Panc1 (cell line): ENCODE measurements at regions not wholly inside any gene's neighbourhood (a gene's known extent, or its start where the extent isn't known, plus 50 kb on each side); places are given as distances from the start of the nearest gene placed in this dataset.

Experiments
- ATAC-seq: fragments of 200-7000 bp; cut with Tn5 transposase; 2 replicates; pipeline ENCODE4 v1.9.1; 2020; ENCODE audit warnings: mild to moderate bottlenecking, moderate library complexity
- BruUV-seq: library from RNA; stranded (reverse); fragments of 400-500 nt; replicated peaks from 2 replicates; lab custom pipeline; 2021; lab: Mats Ljungman, UMichigan
- CTCF ChIA-PET: fragments of 300-600 bp; sonication (Branson Sonifier 250); formaldehyde crosslinking; loops from one replicate; lab custom pipeline; 2022; ENCODE audit warnings: antibody characterized with exemption; lab: Charles Lee
- POLR2A ChIA-PET: fragments of 300-600 bp; sonication (Branson Sonifier 250); formaldehyde crosslinking; loops from one replicate; lab custom pipeline; 2022; ENCODE audit warnings: antibody characterized with exemption; lab: Charles Lee
- DNase-seq: peaks from one replicate; pipeline ENCODE4 v3.0.0-alpha.2; 2010; ENCODE audit warnings: low read depth, low spot score
- H3K27ac ChIP-seq: 2 replicates; pipeline ENCODE4 v1.5.1; 2011; ENCODE audit warnings: mild to moderate bottlenecking, low read length, inconsistent platforms
- H3K27me3 ChIP-seq: fragments of 200-500 bp; sonication (Bioruptor generic); 2 replicates; pipeline ENCODE4 v1.6.0; 2014; ENCODE audit warnings: low read length, inconsistent platforms; ENCODE audit not compliant: control insufficient read depth, insufficient read depth
- H3K36me3 ChIP-seq: fragments of 200-500 bp; sonication (Bioruptor generic); 2 replicates; pipeline ENCODE4 v1.5.1; 2014; ENCODE audit warnings: inconsistent platforms, mild to moderate bottlenecking, low read length, moderate library complexity; ENCODE audit not compliant: control insufficient read depth, insufficient read depth
- H3K4me1 ChIP-seq: 2 replicates; pipeline ENCODE4 v1.5.1; 2011; ENCODE audit warnings: inconsistent platforms, mild to moderate bottlenecking, low read length, moderate library complexity; ENCODE audit not compliant: control insufficient read depth, insufficient read depth
- H3K4me3 ChIP-seq, 2 experiments: 2 replicates each; pipeline ENCODE4 v1.5.1; 2011 to 2012; ENCODE audit warnings: low read depth in 2 of 2, low read length in 2 of 2, mild to moderate bottlenecking in 2 of 2, inconsistent platforms in 1 of 2, moderate library complexity in 1 of 2
- H3K9me3 ChIP-seq: fragments of 200-500 bp; sonication (Bioruptor generic); 2 replicates; pipeline ENCODE4 v1.5.1; 2014; ENCODE audit warnings: low read depth, mild to moderate bottlenecking, inconsistent platforms, low read length, moderate library complexity; ENCODE audit not compliant: control insufficient read depth, insufficient read depth
- POLR2AphosphoS5 ChIP-seq: IDR thresholded peaks from 2 replicates; pipeline ENCODE4 v1.6.1; 2012; ENCODE audit warnings: mild to moderate bottlenecking, low read depth, low read length, moderate library complexity
- SIN3A ChIP-seq: IDR thresholded peaks from 2 replicates; pipeline ENCODE4 v1.6.1; 2012; ENCODE audit warnings: low read depth, mild to moderate bottlenecking, low read length, moderate library complexity, borderline replicate concordance; ENCODE audit not compliant: insufficient read depth
- TCF7L2 ChIP-seq: IDR thresholded peaks from 2 replicates; pipeline ENCODE4 v1.6.1; 2011; ENCODE audit warnings: mild to moderate bottlenecking, low read depth, low read length, inconsistent platforms
- in situ Hi-C: cut with HindIII; loops from 2 replicates; pipeline ENCODE4 v1.10.0; 2016; ENCODE audit warnings: low sequenced_read_pairs, low pct_unique_long_range_greater_than_20kb
- intact Hi-C: fragments of 100-400 bp; cut with micrococcal nuclease; formaldehyde crosslinking; loops from one replicate; pipeline ENCODE4 v1.10.0; 2022; ENCODE audit not compliant: unreplicated experiment
- TF ChIP-seq, protein P1 (sequence below): fragments of 450-650 bp; IDR thresholded peaks from 2 replicates; pipeline ENCODE4 v1.5.1; 2017; ENCODE audit warnings: mild to moderate bottlenecking
- TF ChIP-seq, protein P2 (sequence below), 2 experiments: IDR thresholded peaks; 2 replicates each; pipeline ENCODE4 v1.6.1; 2011 to 2012; ENCODE audit warnings: low read depth in 2 of 2, control low read depth in 1 of 2, low read length in 1 of 2, mild to moderate bottlenecking in 1 of 2, moderate library complexity in 1 of 2; ENCODE audit not compliant: insufficient read depth in 1 of 2

DNA sequence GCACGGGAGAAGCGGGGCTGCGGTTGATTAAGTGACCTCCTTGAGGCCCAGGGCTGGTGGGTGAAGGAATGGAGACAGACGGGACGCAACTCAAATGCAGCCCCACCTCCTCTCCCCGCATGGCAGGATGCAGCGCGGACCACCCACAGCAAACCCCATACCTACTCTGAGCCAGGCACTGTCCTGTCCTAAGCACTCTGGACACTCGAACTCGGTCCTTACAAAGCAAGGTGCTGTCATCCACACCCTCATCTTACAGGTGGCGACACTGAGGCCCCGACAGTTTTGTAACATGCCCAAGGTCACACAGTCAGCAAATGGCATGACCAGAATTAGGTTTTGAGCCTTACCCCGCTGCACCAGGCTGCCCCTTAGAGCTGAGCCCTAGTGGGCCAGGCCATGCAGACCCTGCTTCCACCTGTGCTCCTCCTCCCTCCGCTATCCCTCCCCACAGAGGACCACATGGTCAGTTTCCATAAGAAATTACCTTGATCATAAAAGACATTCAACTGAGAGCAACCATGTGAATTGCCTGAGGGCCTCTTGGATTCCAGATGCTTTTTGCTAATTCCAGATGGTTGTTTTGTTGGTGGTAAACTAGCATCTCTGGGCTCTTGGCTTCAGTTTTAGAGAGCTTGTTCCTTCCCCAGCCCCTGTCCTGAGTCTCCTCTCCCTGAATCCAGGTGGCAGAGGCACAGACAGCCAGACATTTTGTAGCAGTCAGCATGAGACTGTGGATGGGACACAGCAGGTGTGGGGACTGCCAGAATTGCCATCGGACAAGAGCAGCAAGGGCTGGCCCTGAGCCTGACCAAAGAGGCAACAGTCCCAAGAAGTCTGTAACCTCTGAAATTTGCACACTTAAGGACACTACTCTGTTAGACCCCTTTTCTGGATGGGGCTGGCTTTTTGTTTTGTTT is 171.9 kb upstream of the PMEPA1 start:
- CTCF ChIA-PET, result no interaction called here
- H3K27me3 ChIP-seq, result no peaks in the 10 kb centered on the region

DNA sequence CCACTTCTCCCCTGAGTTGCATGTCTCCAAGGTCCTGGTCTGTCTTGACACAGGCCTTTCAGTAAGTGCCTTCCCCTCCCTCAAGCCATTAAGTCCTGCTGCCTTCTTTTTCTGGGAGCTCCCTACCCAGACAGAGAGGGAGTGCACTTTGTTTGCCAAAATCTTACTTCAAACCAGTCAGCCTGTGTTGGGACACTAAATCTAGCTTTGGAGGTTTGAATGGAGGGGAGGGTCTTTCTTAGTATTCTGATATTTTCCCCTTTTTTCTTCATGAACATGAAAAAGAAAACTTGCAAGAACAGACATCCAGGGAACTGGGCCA is 170.7 kb upstream of the PMEPA1 start:
- no peaks in the 10 kb centered on the region for H3K9me3 ChIP-seq
- in situ Hi-C loops, result no loop called here
- BruUV-seq, result no TSS peak
- intact Hi-C loops, result no loop called here
- POLR2A ChIA-PET, result no interaction called here
- no peak overlapping the region for H3K27ac ChIP-seq
- H3K4me3 ChIP-seq, result no peak overlapping the region
- DNase-seq (no peak), ATAC-seq (no peak)
- no peaks in the 10 kb centered on the region for H3K36me3 ChIP-seq
- CTCF ChIA-PET, result no interaction called here
- no peak for TF ChIP-seq TCF7L2
- TF ChIP-seq, protein P1, sequence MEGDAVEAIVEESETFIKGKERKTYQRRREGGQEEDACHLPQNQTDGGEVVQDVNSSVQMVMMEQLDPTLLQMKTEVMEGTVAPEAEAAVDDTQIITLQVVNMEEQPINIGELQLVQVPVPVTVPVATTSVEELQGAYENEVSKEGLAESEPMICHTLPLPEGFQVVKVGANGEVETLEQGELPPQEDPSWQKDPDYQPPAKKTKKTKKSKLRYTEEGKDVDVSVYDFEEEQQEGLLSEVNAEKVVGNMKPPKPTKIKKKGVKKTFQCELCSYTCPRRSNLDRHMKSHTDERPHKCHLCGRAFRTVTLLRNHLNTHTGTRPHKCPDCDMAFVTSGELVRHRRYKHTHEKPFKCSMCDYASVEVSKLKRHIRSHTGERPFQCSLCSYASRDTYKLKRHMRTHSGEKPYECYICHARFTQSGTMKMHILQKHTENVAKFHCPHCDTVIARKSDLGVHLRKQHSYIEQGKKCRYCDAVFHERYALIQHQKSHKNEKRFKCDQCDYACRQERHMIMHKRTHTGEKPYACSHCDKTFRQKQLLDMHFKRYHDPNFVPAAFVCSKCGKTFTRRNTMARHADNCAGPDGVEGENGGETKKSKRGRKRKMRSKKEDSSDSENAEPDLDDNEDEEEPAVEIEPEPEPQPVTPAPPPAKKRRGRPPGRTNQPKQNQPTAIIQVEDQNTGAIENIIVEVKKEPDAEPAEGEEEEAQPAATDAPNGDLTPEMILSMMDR, result no peak
- TF ChIP-seq, protein P2, sequence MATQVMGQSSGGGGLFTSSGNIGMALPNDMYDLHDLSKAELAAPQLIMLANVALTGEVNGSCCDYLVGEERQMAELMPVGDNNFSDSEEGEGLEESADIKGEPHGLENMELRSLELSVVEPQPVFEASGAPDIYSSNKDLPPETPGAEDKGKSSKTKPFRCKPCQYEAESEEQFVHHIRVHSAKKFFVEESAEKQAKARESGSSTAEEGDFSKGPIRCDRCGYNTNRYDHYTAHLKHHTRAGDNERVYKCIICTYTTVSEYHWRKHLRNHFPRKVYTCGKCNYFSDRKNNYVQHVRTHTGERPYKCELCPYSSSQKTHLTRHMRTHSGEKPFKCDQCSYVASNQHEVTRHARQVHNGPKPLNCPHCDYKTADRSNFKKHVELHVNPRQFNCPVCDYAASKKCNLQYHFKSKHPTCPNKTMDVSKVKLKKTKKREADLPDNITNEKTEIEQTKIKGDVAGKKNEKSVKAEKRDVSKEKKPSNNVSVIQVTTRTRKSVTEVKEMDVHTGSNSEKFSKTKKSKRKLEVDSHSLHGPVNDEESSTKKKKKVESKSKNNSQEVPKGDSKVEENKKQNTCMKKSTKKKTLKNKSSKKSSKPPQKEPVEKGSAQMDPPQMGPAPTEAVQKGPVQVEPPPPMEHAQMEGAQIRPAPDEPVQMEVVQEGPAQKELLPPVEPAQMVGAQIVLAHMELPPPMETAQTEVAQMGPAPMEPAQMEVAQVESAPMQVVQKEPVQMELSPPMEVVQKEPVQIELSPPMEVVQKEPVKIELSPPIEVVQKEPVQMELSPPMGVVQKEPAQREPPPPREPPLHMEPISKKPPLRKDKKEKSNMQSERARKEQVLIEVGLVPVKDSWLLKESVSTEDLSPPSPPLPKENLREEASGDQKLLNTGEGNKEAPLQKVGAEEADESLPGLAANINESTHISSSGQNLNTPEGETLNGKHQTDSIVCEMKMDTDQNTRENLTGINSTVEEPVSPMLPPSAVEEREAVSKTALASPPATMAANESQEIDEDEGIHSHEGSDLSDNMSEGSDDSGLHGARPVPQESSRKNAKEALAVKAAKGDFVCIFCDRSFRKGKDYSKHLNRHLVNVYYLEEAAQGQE (IDR thresholded peaks at IDR 0.05; ENCODE audit: insufficient read depth in 1 of 2, low read depth in 2 of 2, low read length in 1 of 2), result no peak
- TF ChIP-seq SIN3A, result no peak
- no peak for TF ChIP-seq POLR2AphosphoS5
- no peaks in the 10 kb centered on the region for H3K27me3 ChIP-seq
- no peaks in the 10 kb centered on the region for H3K4me1 ChIP-seq

More for the DNA sequence above, 171.9 kb upstream of the PMEPA1 start:
- H3K36me3 ChIP-seq, result no peaks in the 10 kb centered on the region
- no peaks in the 10 kb centered on the region for H3K9me3 ChIP-seq
- in situ Hi-C loops (no loop called here), intact Hi-C loops (no loop called here)
- BruUV-seq, result no TSS peak
- TF ChIP-seq, protein P1, result no peak
- POLR2A ChIA-PET, result interaction anchor here (0.6 kb wide), 1 partner anchor 56 kb away, joined by 3 read pairs; no protein-coding TSS in a partner anchor
- no peaks in the 10 kb centered on the region for H3K4me1 ChIP-seq
- no peak overlapping the region for H3K27ac ChIP-seq
- ATAC-seq, result no peak
- H3K4me3 ChIP-seq, result no peak overlapping the region
- DNase-seq, result no peak
